GM06990 (cell line): ENCODE measurements at regions not wholly inside any gene's neighbourhood (a gene's known extent, or its start where the extent isn't known, plus 50 kb on each side); places are given as distances from the start of the nearest gene placed in this dataset.
"Not testable (repeated sequence)": the region's sequence is repeated elsewhere in the genome, so short reads cannot be mapped to it uniquely, and the experiment has no call there.

Experiments
- DNase-seq: peaks from one replicate; pipeline ENCODE4 v3.0.0-alpha.2; 2011; ENCODE audit not compliant: insufficient read length; ENCODE audit errors: extremely low read depth
- H3K27me3 ChIP-seq: replicated peaks from 2 replicates; pipeline ENCODE4 v1.6.0; 2011; ENCODE audit warnings: low read length; ENCODE audit not compliant: control insufficient read depth, insufficient read depth
- H3K36me3 ChIP-seq: 2 replicates; pipeline ENCODE4 v1.5.1; 2011; ENCODE audit warnings: low read length; ENCODE audit not compliant: control insufficient read depth, insufficient read depth
- H3K4me3 ChIP-seq: replicated peaks from 2 replicates; pipeline ENCODE4 v1.5.1; 2011; ENCODE audit warnings: low read depth, mild to moderate bottlenecking, control low read depth, low read length
- TF ChIP-seq, protein P1 (sequence below): IDR thresholded peaks from 2 replicates; pipeline ENCODE4 v1.5.1; 2011; ENCODE audit warnings: low read length, control low read depth, mild to moderate bottlenecking, inconsistent platforms; ENCODE audit not compliant: insufficient read depth, poor library complexity, severe bottlenecking

DNA sequence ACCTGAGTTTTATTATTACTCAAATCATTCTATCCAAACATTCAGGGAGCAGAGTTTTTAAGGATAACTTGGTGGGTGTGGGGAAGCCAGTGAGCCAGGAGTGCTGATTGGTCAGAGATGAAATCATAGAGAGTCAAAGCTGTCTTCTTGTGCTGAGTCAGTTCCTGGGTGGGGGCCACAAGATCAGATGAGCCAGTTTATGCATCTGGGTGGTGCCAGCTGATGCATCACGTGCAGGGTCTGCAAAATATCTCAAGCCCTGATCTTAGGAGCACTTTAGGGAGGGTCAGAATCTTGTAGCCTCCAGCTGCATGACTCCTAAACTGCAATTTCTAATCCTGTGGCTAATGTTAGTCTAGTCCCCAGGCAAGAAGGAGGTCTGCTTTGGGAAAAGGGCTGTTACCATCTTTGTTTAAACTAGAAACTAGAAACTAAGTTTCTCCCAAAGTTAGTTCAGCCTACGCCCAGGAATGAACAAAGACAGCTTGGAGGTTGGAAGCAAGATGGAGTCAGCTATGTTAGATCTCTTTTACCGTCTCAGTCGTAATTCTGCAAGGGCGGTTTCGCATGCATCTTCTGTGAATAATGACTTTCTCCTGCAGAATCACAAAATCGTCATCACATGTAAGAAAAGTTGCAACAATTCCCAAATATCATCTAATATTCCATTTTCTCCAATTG is 97.5 kb downstream of the ZNF664 start:
- not testable (repeated sequence) for DNase-seq, H3K4me3 ChIP-seq, H3K27me3 ChIP-seq, H3K36me3 ChIP-seq

DNA sequence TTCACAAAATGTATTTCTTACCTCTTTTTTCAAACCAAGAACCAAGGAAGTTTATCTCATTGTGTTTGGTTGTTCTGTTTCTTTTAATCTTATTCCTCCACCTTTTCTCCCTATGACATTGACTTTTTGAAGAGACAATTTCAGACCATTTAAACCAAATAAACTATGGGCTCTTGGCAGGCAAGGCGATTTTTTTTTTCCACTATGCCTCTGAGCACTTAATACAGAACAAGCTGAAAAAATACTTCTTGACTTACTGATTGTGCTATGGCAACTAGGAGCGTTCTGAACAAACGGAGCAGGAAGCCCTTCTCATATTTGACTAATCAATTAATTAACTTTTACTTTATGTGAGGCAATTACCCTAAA is 98.0 kb downstream of the ZNF664 start:
- H3K27me3 ChIP-seq = no peaks in the 10 kb centered on the region; the same call in 1 of the 2 replicates
- no peak for DNase-seq
- TF ChIP-seq, protein P1, sequence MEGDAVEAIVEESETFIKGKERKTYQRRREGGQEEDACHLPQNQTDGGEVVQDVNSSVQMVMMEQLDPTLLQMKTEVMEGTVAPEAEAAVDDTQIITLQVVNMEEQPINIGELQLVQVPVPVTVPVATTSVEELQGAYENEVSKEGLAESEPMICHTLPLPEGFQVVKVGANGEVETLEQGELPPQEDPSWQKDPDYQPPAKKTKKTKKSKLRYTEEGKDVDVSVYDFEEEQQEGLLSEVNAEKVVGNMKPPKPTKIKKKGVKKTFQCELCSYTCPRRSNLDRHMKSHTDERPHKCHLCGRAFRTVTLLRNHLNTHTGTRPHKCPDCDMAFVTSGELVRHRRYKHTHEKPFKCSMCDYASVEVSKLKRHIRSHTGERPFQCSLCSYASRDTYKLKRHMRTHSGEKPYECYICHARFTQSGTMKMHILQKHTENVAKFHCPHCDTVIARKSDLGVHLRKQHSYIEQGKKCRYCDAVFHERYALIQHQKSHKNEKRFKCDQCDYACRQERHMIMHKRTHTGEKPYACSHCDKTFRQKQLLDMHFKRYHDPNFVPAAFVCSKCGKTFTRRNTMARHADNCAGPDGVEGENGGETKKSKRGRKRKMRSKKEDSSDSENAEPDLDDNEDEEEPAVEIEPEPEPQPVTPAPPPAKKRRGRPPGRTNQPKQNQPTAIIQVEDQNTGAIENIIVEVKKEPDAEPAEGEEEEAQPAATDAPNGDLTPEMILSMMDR = no peak
- no peak overlapping the region for H3K4me3 ChIP-seq
- H3K36me3 ChIP-seq = no peaks in the 10 kb centered on the region

DNA sequence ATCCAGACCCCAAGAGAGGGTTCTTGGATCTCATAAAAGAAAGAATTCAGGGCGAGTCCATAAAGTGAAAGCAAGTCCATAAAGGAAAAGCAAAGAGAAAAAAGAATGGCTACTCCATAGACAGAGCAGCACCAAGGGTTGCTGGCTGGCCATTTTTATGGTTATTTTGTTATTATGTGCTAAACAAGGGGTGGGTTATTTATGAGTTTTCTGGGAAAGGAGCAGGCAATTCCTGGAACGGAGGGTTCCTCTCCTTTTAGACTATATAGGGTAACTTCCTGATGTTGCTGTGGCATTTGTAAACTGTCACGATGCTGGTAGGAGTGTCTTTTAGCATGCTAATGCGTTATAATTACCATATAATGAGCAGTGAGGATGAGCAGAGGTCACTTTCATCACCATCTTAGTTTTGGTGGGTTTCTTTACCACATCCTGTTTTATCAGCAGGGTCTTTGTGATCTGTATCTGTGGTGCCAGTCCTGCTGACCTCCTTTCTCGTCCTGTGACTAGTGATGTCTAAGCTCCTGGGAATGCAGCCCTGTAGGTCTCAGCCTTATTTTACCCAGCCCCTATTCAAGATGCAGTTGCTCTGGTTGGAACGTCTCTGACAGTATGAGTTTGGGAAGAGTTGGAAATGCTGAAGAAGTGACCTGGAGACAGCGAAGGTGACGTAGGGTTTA is 100.5 kb downstream of the ZNF664 start:
- Histone ChIP-seq H3K27me3 (no peaks in the 10 kb centered on the region; the same call in 1 of the 2 replicates), H3K4me3 (no peak overlapping the region), H3K36me3 (no peaks in the 10 kb centered on the region)
- no peak for DNase-seq
- TF ChIP-seq, protein P1 = no peak

DNA sequence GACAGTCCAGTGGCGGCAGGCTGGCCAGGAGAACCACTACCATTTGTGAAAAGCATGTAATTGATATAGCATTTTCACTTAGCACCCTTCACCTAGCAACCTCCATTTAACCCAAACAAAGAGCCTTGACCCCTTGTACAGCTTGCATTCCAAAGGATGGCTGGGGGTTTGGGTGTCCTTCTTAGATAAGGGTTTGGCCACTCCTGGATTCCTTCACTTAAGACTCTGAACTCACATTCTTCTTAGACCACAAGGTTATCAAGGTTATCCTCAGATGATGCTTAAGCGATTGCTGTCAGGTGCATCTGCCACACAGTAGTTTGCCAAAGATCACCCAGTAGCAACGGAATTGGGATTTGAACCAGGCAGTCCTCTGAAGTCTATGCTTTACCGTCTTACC is 102.8 kb downstream of the ZNF664 start:
- Histone ChIP-seq H3K4me3 (no peak overlapping the region), H3K36me3 (no peaks in the 10 kb centered on the region), H3K27me3 (no peaks in the 10 kb centered on the region; the same call in none of the 2 replicates)
- DNase-seq = no peak
- TF ChIP-seq, protein P1 = no peak

DNA sequence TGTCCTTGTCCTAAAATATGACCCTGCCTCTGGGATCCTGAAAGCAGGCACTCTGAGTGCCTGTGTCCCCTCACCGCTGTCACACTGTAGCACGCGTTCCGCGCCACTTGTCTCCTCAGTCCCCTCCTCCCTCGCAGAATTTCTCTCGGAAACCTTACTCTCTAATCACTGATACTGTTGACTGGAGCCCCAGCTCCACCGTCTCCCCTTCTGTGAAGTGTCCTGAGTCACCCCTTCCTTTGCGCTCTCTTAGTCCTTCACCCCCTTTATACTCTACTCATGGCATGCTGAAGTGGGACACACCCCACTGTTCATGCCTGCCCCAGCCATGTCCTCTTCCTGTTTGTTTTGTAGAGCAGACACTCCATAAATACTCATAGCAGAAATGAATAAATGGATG is 104.7 kb downstream of the ZNF664 start:
- DNase-seq = no peak
- H3K27me3 ChIP-seq = no peaks in the 10 kb centered on the region; the same call in none of the 2 replicates
- H3K4me3 ChIP-seq = no peak overlapping the region
- TF ChIP-seq, protein P1 = no peak
- H3K36me3 ChIP-seq = no peaks in the 10 kb centered on the region

DNA sequence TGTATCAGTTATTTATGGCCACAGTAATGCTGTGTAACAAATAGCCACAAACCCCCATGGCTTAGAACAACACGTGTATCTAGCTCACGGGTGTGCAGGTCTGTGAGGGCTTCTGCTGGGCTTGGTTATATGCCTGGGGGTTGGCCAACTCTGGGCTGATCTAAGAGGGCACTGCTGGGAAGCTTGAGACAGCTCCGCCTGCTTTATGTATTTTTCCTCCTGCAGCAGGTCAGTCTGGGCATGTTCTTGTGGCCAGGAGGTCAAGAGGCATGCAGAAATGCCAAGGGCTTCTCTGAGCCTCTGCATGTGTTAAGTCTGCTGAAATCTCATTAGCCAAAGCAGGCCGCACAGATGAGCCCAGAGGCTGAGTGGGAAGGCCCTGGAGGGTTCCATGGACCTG is 105.8 kb downstream of the ZNF664 start:
- TF ChIP-seq, protein P1 = no peak

More for the DNA sequence above, 105.8 kb downstream of the ZNF664 start:
- Histone ChIP-seq H3K36me3 (no peaks in the 10 kb centered on the region), H3K4me3 (no peak overlapping the region), H3K27me3 (no peaks in the 10 kb centered on the region; the same call in 1 of the 2 replicates)
- DNase-seq = no peak
